Inflammatory macrophage treated with lipopolysaccharide for 1 hour (primary cell): ENCODE measurements at regions not wholly inside any gene's neighbourhood (a gene's known extent, or its start where the extent isn't known, plus 50 kb on each side); places are given as distances from the start of the nearest gene placed in this dataset.

Experiments used
- DNase-seq, 2 donors: peaks; one replicate each; pipeline ENCODE4 v3.0.0-alpha.2; 2020 to 2022

GRCh38 chr3:28907616-28908015, 373.3 kb upstream of the RBMS3 start:
- no peak for DNase-seq

- DNase-seq, result no peak
Measured at GRCh38 chr3:28912120-28912885, 368.6 kb upstream of the RBMS3 start.

- DNase-seq, result no peak
Measured at GRCh38 chr3:28915741-28916500, 364.9 kb upstream of the RBMS3 start.

- DNase-seq, result no peak
Measured at GRCh38 chr3:28916713-28917499, 364.0 kb upstream of the RBMS3 start.

- DNase-seq, result no peak
Measured at GRCh38 chr3:28917895-28918475, 362.9 kb upstream of the RBMS3 start.

- no peak for DNase-seq
Measured at GRCh38 chr3:28922376-28922775, 358.5 kb upstream of the RBMS3 start.

GRCh38 chr3:28923994-28924393, 356.9 kb upstream of the RBMS3 start:
- no peak for DNase-seq

- DNase-seq, result no peak
Measured at GRCh38 chr3:28924744-28925360, 356.0 kb upstream of the RBMS3 start.

- no peak for DNase-seq
Measured at GRCh38 chr3:28933337-28933736, 347.5 kb upstream of the RBMS3 start.

- DNase-seq, result no peak
Measured at GRCh38 chr3:28934126-28934813, 346.6 kb upstream of the RBMS3 start.

- DNase-seq, result no peak
Measured at GRCh38 chr3:28935146-28935545, 345.7 kb upstream of the RBMS3 start.

- no peak for DNase-seq
Measured at GRCh38 chr3:28936154-28936553, 344.7 kb upstream of the RBMS3 start.

GRCh38 chr3:28940530-28940929, 340.3 kb upstream of the RBMS3 start:
- DNase-seq, result peak; percentile 54 to 62

- no peak for DNase-seq
Measured at GRCh38 chr3:28940994-28941393, 339.9 kb upstream of the RBMS3 start.

- DNase-seq, result no peak
Measured at GRCh38 chr3:28947061-28947460, 333.8 kb upstream of the RBMS3 start.

- DNase-seq, result no peak
Measured at GRCh38 chr3:28947751-28948150, 333.1 kb upstream of the RBMS3 start.

GRCh38 chr3:28948685-28949084, 332.2 kb upstream of the RBMS3 start:
- no peak for DNase-seq

- DNase-seq, result no peak
Measured at GRCh38 chr3:28949580-28949979, 331.3 kb upstream of the RBMS3 start.

GRCh38 chr3:28950614-28951013, 330.3 kb upstream of the RBMS3 start:
- no peak for DNase-seq

GRCh38 chr3:28951772-28952556, 328.9 kb upstream of the RBMS3 start:
- DNase-seq, result peak; percentile 14 to 27

- no peak for DNase-seq
Measured at GRCh38 chr3:28958656-28959055, 322.2 kb upstream of the RBMS3 start.
